ENCODE measurements at regions not wholly inside any gene's neighbourhood (a gene's known extent, or its start where the extent isn't known, plus 50 kb on each side); places are given as distances from the start of the nearest gene placed in this dataset.

DNA sequence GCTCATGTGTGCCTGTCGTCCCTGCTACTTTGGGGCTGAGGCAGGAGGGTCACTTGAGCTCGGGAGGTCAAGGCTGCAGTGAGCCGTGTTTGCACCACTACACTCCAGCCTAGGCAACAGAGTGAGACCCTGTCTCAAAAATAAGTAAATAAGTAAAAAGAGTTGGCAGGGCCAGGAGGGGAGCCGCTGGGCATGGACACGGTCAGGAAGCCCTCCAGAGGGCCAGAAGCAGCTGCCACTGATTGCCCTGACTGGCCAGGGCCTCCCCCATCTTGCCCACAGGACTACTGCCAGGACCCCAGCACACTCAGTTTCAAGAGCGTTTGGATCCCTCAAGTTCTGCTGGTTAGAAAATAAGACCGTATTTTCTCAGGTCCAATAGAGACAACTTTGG lies 112.2 kb upstream of the IPO9 start:
- DNase-seq, result no peak
- Histone ChIP-seq H3K27me3 (ENCODE audit: control insufficient read depth in 2 of 2, insufficient read depth in 2 of 2, low read length in 2 of 2) (no peaks in the 10 kb centered on the region), H3K9me3 (replicated peaks in 1 of 2; ENCODE audit: control insufficient read depth in 1 of 2, insufficient read depth in 1 of 2, low read length in 2 of 2) (no peaks in the 10 kb centered on the region), H4K20me1 (ENCODE audit: insufficient read depth, low read length) (no peaks in the 10 kb centered on the region), H3K79me2 (ENCODE audit: insufficient read depth, low read length) (no peaks in the 10 kb centered on the region), H2AFZ (ENCODE audit: insufficient read depth, low read depth, low read length, poor library complexity, severe bottlenecking) (no peak overlapping the region), H3K36me3 (replicated peaks in 1 of 2; ENCODE audit: control insufficient read depth in 1 of 2, insufficient read depth in 2 of 2, low read length in 2 of 2) (no peaks in the 10 kb centered on the region), H3K9ac (ENCODE audit: insufficient read depth, low read length, poor library complexity, severe bottlenecking) (no peak overlapping the region), H3K4me2 (replicated peaks; ENCODE audit: extremely low read depth, low read length, poor library complexity, severe bottlenecking) (peak overlapping the region; percentile 71), H3K4me1 (ENCODE audit: control insufficient read depth in 1 of 2, insufficient read depth in 2 of 2, low read length in 2 of 2) (peaks cover 74 to 77% of the 10 kb centered on the region in 2 donors), H3K4me3 (replicated peaks in 1 of 3; ENCODE audit: low read depth in 2 of 3, low read length in 3 of 3) (peak overlapping the region in 1 of 3 experiments; percentile 63), H3K27ac (ENCODE audit: low read depth in 1 of 2, low read length in 2 of 2) (peak overlapping the region; percentile 98 to 100)
- Mint-ChIP-seq H3K4me3 (no peak overlapping the region), H3K9me3 (peaks cover 0 to 2% (median 0%) of the 10 kb centered on the region in 7 donors), H3K27ac (peak overlapping the region; percentile 96 to 99 (median 99)), H3K36me3 (peaks cover 2 to 5% of the 10 kb centered on the region in 2 donors), H3K4me1 (peaks cover 73% of the 10 kb centered on the region), H3K27me3 (ENCODE audit: low read depth in 3 of 3) (peaks cover 0 to 5% (median under 1%) of the 10 kb centered on the region in 3 donors)
- WGBS (ENCODE audit: insufficient coverage), result 100% methylated on average over 6 of the region's 7 CpGs
- no peak for TF ChIP-seq CTCF (IDR thresholded peaks at IDR 0.05)
- intact Hi-C loops (cut with micrococcal nuclease), result no loop called here

DNA sequence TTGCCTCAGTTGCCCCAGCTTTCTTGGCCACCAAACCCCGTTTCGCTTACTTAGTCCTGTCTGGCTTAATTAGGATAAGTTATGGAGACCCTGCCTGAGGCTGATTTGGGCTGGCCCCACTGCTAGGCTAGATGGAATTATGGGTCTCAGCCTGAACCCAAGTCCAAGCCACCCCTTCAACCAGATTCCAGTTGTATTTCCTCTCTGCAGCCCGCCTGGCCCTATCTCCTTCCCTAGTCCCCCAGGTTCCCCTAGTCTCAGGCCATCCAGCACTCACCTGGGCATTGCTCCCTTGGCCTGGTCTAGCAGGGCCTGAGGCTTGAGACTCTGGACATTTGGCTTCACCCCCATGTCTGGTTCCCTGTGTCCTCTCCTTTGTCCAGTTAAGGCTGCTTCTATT lies 111.7 kb upstream of the IPO9 start:
- no peaks in the 10 kb centered on the region for H3K79me2 ChIP-seq (ENCODE audit: insufficient read depth, low read length)

More for the DNA sequence above, 111.7 kb upstream of the IPO9 start:
- Histone ChIP-seq H3K27me3 (ENCODE audit: control insufficient read depth in 2 of 2, insufficient read depth in 2 of 2, low read length in 2 of 2) (no peaks in the 10 kb centered on the region), H3K9me3 (replicated peaks in 1 of 2; ENCODE audit: control insufficient read depth in 1 of 2, insufficient read depth in 1 of 2, low read length in 2 of 2) (no peaks in the 10 kb centered on the region), H3K4me1 (ENCODE audit: control insufficient read depth in 1 of 2, insufficient read depth in 2 of 2, low read length in 2 of 2) (peaks cover 69 to 72% of the 10 kb centered on the region in 2 donors), H3K27ac (ENCODE audit: low read depth in 1 of 2, low read length in 2 of 2) (peak overlapping the region; percentile 98 to 100), H2AFZ (ENCODE audit: insufficient read depth, low read depth, low read length, poor library complexity, severe bottlenecking) (no peak overlapping the region), H4K20me1 (ENCODE audit: insufficient read depth, low read length) (no peaks in the 10 kb centered on the region), H3K9ac (ENCODE audit: insufficient read depth, low read length, poor library complexity, severe bottlenecking) (no peak overlapping the region), H3K4me2 (replicated peaks; ENCODE audit: extremely low read depth, low read length, poor library complexity, severe bottlenecking) (no peak overlapping the region), H3K36me3 (replicated peaks in 1 of 2; ENCODE audit: control insufficient read depth in 1 of 2, insufficient read depth in 2 of 2, low read length in 2 of 2) (no peaks in the 10 kb centered on the region), H3K4me3 (replicated peaks in 1 of 3; ENCODE audit: low read depth in 2 of 3, low read length in 3 of 3) (no peak overlapping the region)
- Mint-ChIP-seq H3K27ac (peak overlapping the region in 5 of 7 donors; percentile 50 to 99 (median 88)), H3K4me3 (no peak overlapping the region), H3K4me1 (peaks cover 67% of the 10 kb centered on the region), H3K9me3 (peaks cover 0 to 2% (median 0%) of the 10 kb centered on the region in 7 donors), H3K36me3 (peaks cover 2 to 5% of the 10 kb centered on the region in 2 donors), H3K27me3 (ENCODE audit: low read depth in 3 of 3) (peaks cover 0 to 5% (median 2%) of the 10 kb centered on the region in 3 donors)
- no peak for DNase-seq
- no peak for TF ChIP-seq CTCF (IDR thresholded peaks at IDR 0.05)
- 96% methylated on average over 2 of the region's 3 CpGs for WGBS (ENCODE audit: insufficient coverage)
- intact Hi-C loops (cut with micrococcal nuclease), result no loop called here

All from CD14-positive monocyte (primary cell).